ENCODE measurements at regions not wholly inside any gene's neighbourhood (a gene's known extent, or its start where the extent isn't known, plus 50 kb on each side); places are given as distances from the start of the nearest gene placed in this dataset.
A peak's percentile ranks its signal among the peaks of the same experiment; 100 is the strongest.

DNA sequence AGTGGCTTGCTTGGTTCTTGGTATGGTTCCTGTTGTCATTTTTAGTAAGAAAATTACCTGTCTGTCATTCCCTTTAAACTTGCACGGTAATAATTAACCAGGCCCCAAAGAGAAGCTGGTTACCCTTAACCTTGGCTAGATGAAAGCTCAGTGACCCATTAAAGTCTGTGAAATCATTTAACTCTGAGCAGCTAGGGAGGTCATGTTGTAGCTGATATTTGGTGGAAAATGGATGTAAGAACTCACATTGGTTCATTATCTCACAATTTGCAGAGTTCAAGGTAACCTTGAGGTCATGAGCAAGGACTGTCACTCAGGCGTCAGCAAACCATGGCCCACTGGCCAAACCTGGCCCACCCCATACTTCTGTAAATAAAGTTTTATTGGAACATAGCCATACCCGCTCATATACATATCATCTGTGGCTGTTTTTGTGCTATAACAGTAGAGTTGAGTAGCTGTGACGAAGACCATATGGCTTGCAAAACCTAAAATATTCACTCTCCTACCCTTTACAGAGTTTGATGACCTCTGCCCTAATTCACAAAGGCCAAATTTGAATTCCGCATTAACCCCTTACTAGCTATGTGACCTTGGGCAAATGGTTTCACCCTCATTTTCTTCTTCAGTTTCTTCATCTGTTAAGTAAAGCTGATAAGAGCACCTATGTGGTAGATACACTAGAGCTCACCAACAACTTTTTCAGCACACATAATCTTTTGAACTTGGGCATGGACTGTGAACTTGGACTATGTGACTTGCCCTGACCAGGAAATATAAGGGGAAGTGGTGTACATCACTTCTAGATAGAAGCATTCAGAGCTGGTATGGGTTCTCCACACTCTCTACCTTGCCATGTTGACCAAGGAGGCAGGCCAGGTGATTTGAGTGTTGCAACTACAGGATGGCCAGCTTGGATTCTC is 61.5 kb upstream of the CPEB4 start:
- no peaks in the 10 kb centered on the region for H3K27me3 ChIP-seq (ENCODE audit: control insufficient read depth, insufficient read depth, low read length)
- H3K9me3 ChIP-seq (ENCODE audit: control insufficient read depth, insufficient read depth, low read length) = peaks cover 2% of the 10 kb centered on the region
- H3K4me1 ChIP-seq (ENCODE audit: control insufficient read depth, insufficient read depth, low read length) = peaks cover 18% of the 10 kb centered on the region
- WGBS (ENCODE audit: insufficient coverage) = 100% methylated on average over 1 of the region's 5 CpGs
- H3K36me3 ChIP-seq (ENCODE audit: control insufficient read depth, insufficient read depth, low read length) = no peaks in the 10 kb centered on the region
- H3K4me3 ChIP-seq (ENCODE audit: low read depth, low read length) = no peak overlapping the region
- DNase-seq (ENCODE audit: low read depth in 4 of 6, low spot score in 6 of 6) = no peak
- no peak overlapping the region for H3K27ac ChIP-seq (ENCODE audit: low read depth, low read length)

DNA sequence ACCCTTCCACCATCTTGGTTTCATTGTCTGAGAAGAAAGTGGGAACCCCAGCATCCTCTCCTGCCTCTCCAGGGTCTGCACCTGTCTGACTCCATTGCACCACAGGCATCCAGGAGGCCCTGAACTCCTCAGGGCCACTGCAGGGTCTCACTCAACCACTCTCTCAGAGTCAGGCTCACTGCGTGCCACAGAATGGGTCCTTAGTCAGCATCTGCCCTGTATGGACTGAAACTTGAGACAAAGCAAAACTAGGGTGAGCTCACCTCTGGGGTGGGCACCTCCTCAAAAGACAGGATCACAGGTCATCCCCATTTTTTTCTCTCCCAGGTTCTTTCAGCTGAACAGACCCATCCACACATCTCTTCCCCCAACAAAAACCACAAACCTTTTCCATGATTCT is 59.2 kb upstream of the CPEB4 start:
- WGBS (ENCODE audit: insufficient coverage) = 100% methylated on average over 1 of the region's 1 CpG
- Histone ChIP-seq H3K36me3 (ENCODE audit: control insufficient read depth, insufficient read depth, low read length) (no peaks in the 10 kb centered on the region), H3K9me3 (ENCODE audit: control insufficient read depth, insufficient read depth, low read length) (peaks cover 2% of the 10 kb centered on the region), H3K27ac (ENCODE audit: low read depth, low read length) (no peak overlapping the region), H3K27me3 (ENCODE audit: control insufficient read depth, insufficient read depth, low read length) (no peaks in the 10 kb centered on the region), H3K4me3 (ENCODE audit: low read depth, low read length) (no peak overlapping the region), H3K4me1 (ENCODE audit: control insufficient read depth, insufficient read depth, low read length) (peaks cover 14% of the 10 kb centered on the region)
- DNase-seq (ENCODE audit: low read depth in 4 of 6, low spot score in 6 of 6) = no peak

DNA sequence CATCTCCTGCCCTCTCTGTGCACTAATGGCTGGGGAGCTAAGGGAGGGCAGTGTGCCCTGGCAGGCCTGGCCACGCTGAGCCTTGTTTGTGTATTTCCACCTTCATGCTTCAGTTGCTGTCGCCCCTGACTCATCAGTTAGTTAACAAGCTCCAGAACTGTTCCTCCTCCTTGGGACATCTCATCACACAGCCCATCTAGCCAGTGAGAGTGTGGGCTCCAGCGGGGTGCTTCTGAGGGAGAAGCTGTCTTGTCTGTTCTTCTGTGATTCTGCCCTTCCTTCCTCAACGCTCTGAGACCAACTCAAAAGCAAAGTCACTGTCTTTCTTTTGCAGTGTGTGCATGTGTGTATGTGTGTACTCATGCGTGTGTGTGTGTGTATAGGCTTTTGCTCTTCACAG is 58.3 kb upstream of the CPEB4 start:
- Histone ChIP-seq H3K9me3 (ENCODE audit: control insufficient read depth, insufficient read depth, low read length) (peaks cover 2% of the 10 kb centered on the region), H3K27ac (ENCODE audit: low read depth, low read length) (no peak overlapping the region), H3K27me3 (ENCODE audit: control insufficient read depth, insufficient read depth, low read length) (no peaks in the 10 kb centered on the region), H3K4me3 (ENCODE audit: low read depth, low read length) (no peak overlapping the region), H3K36me3 (ENCODE audit: control insufficient read depth, insufficient read depth, low read length) (no peaks in the 10 kb centered on the region), H3K4me1 (ENCODE audit: control insufficient read depth, insufficient read depth, low read length) (peaks cover 15% of the 10 kb centered on the region)
- peak in 1 of 6 donors; percentile 9 for DNase-seq (ENCODE audit: low read depth in 4 of 6, low spot score in 6 of 6)
- 43% methylated on average over 2 of the region's 5 CpGs for WGBS (ENCODE audit: insufficient coverage)

DNA sequence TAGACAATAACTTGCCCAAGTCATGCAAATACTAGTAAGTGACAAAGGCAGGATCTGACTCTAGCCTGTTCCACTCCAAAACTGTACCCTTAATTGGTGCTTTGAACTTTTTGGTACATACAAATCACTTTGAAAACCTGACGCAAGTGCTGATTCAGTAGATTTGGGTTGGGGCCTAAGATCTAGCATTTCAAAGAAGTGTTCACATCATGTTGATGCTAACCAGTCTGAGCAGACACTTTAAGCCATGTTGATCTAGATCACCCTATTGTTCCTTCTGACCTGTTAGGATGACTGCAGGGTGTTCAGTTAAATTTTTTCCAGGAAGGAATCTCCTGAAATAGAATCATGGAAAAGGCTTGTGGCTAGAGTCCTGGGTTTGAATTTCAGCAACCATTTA is 57.7 kb upstream of the CPEB4 start:
- H3K27me3 ChIP-seq (ENCODE audit: control insufficient read depth, insufficient read depth, low read length) = no peaks in the 10 kb centered on the region
- 83% methylated on average over 1 of the region's 1 CpG for WGBS (ENCODE audit: insufficient coverage)
- DNase-seq (ENCODE audit: low read depth in 4 of 6, low spot score in 6 of 6) = no peak
- H3K27ac ChIP-seq (ENCODE audit: low read depth, low read length) = no peak overlapping the region
- H3K36me3 ChIP-seq (ENCODE audit: control insufficient read depth, insufficient read depth, low read length) = no peaks in the 10 kb centered on the region
- peaks cover 16% of the 10 kb centered on the region for H3K4me1 ChIP-seq (ENCODE audit: control insufficient read depth, insufficient read depth, low read length)
- H3K4me3 ChIP-seq (ENCODE audit: low read depth, low read length) = no peak overlapping the region
- peaks cover 2% of the 10 kb centered on the region for H3K9me3 ChIP-seq (ENCODE audit: control insufficient read depth, insufficient read depth, low read length)

DNA sequence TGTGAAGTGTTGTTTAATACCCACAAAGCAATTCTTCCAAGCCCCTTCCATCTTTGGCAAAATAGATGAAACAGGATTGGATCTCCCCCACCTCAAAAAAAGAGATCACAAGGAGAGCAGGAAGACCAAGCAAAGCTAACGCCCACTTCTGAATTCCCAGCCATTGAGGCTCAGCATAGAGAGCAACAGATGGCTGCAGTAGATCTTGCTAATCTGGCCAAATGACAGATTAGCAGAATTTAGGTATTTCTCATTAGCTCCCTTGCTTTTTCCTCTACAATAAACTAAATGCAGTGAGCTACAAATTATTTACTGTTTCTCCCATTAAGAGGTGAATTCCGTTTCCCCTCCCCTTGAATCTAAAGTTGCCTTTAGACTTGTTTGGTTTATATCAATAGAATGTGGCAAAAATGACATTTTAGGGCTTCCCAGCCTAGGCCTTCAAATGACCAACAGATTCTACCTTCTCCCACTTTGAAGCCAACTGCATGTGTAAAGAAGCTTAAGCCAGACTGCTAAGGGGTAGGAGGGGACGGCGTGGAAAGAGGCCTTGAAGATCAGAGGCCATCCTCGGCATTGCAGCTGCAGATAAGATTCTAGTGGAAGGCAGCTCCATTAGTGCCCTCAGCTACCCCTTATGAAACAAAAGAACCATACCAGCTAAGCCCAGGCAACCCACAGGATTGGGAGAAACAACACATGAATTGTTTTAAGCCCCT is 56.8 kb upstream of the CPEB4 start:
- WGBS (ENCODE audit: insufficient coverage) = 94% methylated on average over 3 of the region's 5 CpGs
- Histone ChIP-seq H3K27me3 (ENCODE audit: control insufficient read depth, insufficient read depth, low read length) (no peaks in the 10 kb centered on the region), H3K9me3 (ENCODE audit: control insufficient read depth, insufficient read depth, low read length) (peaks cover 2% of the 10 kb centered on the region), H3K4me1 (ENCODE audit: control insufficient read depth, insufficient read depth, low read length) (peaks cover 17% of the 10 kb centered on the region), H3K4me3 (ENCODE audit: low read depth, low read length) (no peak overlapping the region), H3K27ac (ENCODE audit: low read depth, low read length) (no peak overlapping the region), H3K36me3 (ENCODE audit: control insufficient read depth, insufficient read depth, low read length) (no peaks in the 10 kb centered on the region)
- DNase-seq (ENCODE audit: low read depth in 4 of 6, low spot score in 6 of 6) = no peak

DNA sequence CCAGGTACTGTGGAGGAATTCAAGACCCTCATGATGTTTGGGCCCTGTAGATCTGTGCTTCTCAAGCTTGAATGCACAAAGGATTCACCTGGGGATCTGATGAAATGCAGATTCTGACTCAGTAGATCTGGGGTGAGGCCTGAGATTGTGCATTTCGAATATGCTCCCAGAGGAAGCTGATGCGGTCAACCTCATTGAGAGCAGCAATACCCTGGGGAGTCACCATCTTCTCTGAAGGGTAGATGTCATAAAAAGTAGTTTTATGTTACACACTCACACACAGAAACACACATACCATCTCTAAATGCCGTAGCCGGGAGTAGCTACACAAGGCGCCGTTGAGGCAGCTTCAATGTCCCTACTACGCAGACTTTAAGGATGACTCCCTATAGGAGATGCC is 55.8 kb upstream of the CPEB4 start:
- peak overlapping the region; percentile 75 for H3K27ac ChIP-seq (ENCODE audit: low read depth, low read length)
- peaks cover 17% of the 10 kb centered on the region for H3K4me1 ChIP-seq (ENCODE audit: control insufficient read depth, insufficient read depth, low read length)

DNA sequence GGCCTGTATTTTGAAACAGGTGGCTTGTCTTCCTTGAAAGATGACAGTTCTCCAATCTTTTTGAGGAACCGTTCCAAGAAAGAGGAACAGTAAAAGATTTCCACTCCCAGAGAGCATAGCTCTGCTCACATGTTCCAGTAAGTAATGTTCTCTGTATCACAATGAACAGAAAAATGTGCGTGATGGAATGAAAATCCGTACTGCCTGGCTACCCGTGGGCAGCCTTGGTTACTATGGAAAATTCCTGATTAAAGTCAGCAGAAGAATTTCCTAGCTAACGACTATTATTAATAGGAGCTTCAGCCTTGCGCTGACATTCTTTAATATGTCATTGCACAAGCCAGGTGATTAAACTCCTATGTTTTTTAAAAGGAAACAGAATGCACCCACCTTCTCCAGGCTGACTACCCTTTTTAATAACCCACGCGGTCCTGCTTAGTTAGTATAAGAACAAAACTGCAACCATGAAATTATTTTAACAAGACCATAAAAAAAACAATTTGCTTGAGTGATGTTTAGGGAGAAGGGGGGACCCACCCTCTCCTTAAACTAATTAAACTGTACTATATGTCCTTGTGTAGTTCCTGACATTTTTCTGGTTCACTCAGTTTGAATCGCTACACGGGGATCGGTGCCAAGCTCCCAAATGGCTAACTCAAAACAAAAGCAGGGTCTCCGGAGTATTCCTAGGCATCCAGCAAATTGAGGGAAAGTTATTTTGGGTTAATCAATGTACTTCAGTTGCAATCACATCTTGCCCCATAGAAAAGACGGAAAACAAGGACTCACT is 54.8 kb upstream of the CPEB4 start:
- DNase-seq (ENCODE audit: low read depth in 4 of 6, low spot score in 6 of 6) = peak; percentile 35 to 84 (median 68)
- peak overlapping the region; percentile 75 for H3K27ac ChIP-seq (ENCODE audit: low read depth, low read length)
- WGBS (ENCODE audit: insufficient coverage) = 32% methylated on average over 6 of the region's 13 CpGs

More for the DNA sequence above, 55.8 kb upstream of the CPEB4 start:
- 98% methylated on average over 7 of the region's 7 CpGs for WGBS (ENCODE audit: insufficient coverage)
- Histone ChIP-seq H3K36me3 (ENCODE audit: control insufficient read depth, insufficient read depth, low read length) (no peaks in the 10 kb centered on the region), H3K27me3 (ENCODE audit: control insufficient read depth, insufficient read depth, low read length) (no peaks in the 10 kb centered on the region), H3K9me3 (ENCODE audit: control insufficient read depth, insufficient read depth, low read length) (peaks cover 2% of the 10 kb centered on the region), H3K4me3 (ENCODE audit: low read depth, low read length) (no peak overlapping the region)
- DNase-seq (ENCODE audit: low read depth in 4 of 6, low spot score in 6 of 6) = no peak

DNA sequence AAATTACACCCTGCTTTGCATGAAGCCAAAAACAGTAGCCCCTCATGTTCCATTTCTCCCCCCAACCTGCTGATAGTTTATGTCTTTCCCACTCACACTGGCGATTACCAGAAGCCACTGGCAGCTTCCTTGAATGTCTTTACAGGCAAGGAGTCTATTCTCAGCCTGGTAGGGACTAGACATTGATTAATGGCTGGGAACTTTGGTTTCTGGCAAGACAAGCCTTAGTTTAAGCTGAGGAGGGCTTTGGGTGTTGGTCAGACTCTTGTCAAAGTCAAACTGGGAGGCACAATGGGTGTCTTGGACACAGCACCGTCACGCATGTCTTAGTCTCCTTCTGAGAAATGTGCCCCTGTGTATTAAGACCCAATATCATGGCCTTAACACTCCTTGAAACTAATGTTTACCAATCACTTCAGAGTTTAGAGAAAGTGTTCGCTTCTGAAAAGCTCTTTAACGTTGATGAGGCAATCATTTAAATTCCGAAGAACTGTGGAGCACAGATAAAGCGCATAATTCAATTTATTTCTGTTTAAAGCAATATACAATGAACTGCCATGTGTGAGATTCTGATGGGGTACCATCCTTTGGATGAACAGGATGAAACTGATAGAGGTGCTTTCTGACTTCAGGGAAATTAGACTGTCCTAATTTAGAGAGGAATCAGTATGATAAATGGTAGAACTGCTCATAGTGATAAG is 53.9 kb upstream of the CPEB4 start:
- peak in 4 of 6 donors; percentile 52 to 84 (median 74) for DNase-seq (ENCODE audit: low read depth in 4 of 6, low spot score in 6 of 6)
- Histone ChIP-seq H3K4me3 (ENCODE audit: low read depth, low read length) (no peak overlapping the region), H3K27ac (ENCODE audit: low read depth, low read length) (peak overlapping the region; percentile 75), H3K36me3 (ENCODE audit: control insufficient read depth, insufficient read depth, low read length) (no peaks in the 10 kb centered on the region), H3K4me1 (ENCODE audit: control insufficient read depth, insufficient read depth, low read length) (peaks cover 17% of the 10 kb centered on the region), H3K27me3 (ENCODE audit: control insufficient read depth, insufficient read depth, low read length) (no peaks in the 10 kb centered on the region), H3K9me3 (ENCODE audit: control insufficient read depth, insufficient read depth, low read length) (no peaks in the 10 kb centered on the region)
- WGBS (ENCODE audit: insufficient coverage) = 30% methylated on average over 1 of the region's 7 CpGs

More for the DNA sequence above, 54.8 kb upstream of the CPEB4 start:
- no peaks in the 10 kb centered on the region for H3K9me3 ChIP-seq (ENCODE audit: control insufficient read depth, insufficient read depth, low read length)
- no peak overlapping the region for H3K4me3 ChIP-seq (ENCODE audit: low read depth, low read length)
- no peaks in the 10 kb centered on the region for H3K36me3 ChIP-seq (ENCODE audit: control insufficient read depth, insufficient read depth, low read length)
- H3K4me1 ChIP-seq (ENCODE audit: control insufficient read depth, insufficient read depth, low read length) = peaks cover 17% of the 10 kb centered on the region
- H3K27me3 ChIP-seq (ENCODE audit: control insufficient read depth, insufficient read depth, low read length) = no peaks in the 10 kb centered on the region

DNA sequence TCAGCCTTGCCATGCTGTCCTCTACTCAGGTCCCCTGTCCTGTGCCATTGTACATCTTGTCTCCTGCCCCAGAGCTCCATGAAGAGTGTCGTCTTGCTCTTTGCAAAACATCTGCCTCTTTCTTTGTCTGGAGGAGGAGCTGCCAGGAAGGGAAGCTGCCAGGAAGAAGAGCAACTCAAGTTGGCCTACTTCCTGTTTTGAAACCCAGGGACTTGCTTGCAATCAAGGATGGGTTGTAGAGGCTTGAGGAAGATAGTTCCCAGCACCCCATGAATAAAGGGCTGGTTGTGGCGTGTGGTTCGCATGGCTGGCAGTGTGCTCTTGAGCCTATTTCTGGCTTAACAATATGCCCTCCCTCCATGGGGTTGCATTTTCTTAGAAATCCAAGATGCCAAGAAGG is 53.0 kb upstream of the CPEB4 start:
- Histone ChIP-seq H3K27ac (ENCODE audit: low read depth, low read length) (no peak overlapping the region), H3K27me3 (ENCODE audit: control insufficient read depth, insufficient read depth, low read length) (no peaks in the 10 kb centered on the region)

More for the DNA sequence above, 53.0 kb upstream of the CPEB4 start:
- 50% methylated on average over 1 of the region's 3 CpGs for WGBS (ENCODE audit: insufficient coverage)
- H3K9me3 ChIP-seq (ENCODE audit: control insufficient read depth, insufficient read depth, low read length) = no peaks in the 10 kb centered on the region
- H3K4me1 ChIP-seq (ENCODE audit: control insufficient read depth, insufficient read depth, low read length) = peaks cover 13% of the 10 kb centered on the region
- H3K36me3 ChIP-seq (ENCODE audit: control insufficient read depth, insufficient read depth, low read length) = no peaks in the 10 kb centered on the region
- no peak overlapping the region for H3K4me3 ChIP-seq (ENCODE audit: low read depth, low read length)
- DNase-seq (ENCODE audit: low read depth in 4 of 6, low spot score in 6 of 6) = no peak
